Transverse colon (tissue), 4 donors: ENCODE measurements at regions not wholly inside any gene's neighbourhood (a gene's known extent, or its start where the extent isn't known, plus 50 kb on each side); places are given as distances from the start of the nearest gene placed in this dataset.

Source experiments
- EP300 ChIP-seq: sonication (generic); formaldehyde crosslinking; IDR thresholded peaks from one replicate; pipeline ENCODE4 v1.6.1; 2017; ENCODE audit warnings: antibody characterized with exemption, low read depth
- POLR2A ChIP-seq: fragments of 450-650 bp; IDR thresholded peaks from one replicate; pipeline ENCODE4 v1.6.1; 2016; ENCODE audit warnings: antibody characterized with exemption, mild to moderate bottlenecking, moderate library complexity
- POLR2AphosphoS5 ChIP-seq, 3 donors: sonication (generic); formaldehyde crosslinking; IDR thresholded peaks; one replicate each; pipeline ENCODE4 v1.6.1; 2016; ENCODE audit warnings: antibody characterized with exemption in 3 of 3
- TF ChIP-seq, protein P1 (sequence below), 5 experiments: fragments of 200-600 bp in 3 of 5; fragments of 450-650 bp in 2 of 5; sonication (generic) in 3 of 5; IDR thresholded peaks; 1 replicate in 2 of 5; 2 replicates in 3 of 5; pipeline ENCODE4 v1.5.1; 2016 to 2017; ENCODE audit warnings: antibody characterized with exemption in 5 of 5, inconsistent platforms in 3 of 5, mild to moderate bottlenecking in 2 of 5, moderate library complexity in 1 of 5

DNA sequence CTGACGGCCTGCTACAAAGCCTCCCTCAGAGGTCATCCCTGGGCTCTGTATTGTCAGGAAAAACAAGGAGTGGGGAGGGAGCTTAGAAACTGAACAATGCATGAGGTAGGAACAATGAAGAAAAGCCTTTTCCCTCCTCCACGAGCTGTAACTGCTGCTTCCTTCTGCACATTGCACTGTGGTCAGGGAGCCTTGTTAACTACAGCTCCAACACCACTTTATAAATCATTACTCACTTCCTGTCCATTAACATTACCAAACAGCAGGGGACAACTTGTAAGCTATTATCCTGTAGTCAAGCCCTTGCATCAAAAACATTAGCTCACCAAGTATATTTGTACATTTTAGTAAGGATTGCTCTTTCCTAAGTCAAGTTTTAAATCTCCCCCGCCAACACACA is 336.0 kb upstream of the NR5A2 start:
- TF ChIP-seq, protein P1, sequence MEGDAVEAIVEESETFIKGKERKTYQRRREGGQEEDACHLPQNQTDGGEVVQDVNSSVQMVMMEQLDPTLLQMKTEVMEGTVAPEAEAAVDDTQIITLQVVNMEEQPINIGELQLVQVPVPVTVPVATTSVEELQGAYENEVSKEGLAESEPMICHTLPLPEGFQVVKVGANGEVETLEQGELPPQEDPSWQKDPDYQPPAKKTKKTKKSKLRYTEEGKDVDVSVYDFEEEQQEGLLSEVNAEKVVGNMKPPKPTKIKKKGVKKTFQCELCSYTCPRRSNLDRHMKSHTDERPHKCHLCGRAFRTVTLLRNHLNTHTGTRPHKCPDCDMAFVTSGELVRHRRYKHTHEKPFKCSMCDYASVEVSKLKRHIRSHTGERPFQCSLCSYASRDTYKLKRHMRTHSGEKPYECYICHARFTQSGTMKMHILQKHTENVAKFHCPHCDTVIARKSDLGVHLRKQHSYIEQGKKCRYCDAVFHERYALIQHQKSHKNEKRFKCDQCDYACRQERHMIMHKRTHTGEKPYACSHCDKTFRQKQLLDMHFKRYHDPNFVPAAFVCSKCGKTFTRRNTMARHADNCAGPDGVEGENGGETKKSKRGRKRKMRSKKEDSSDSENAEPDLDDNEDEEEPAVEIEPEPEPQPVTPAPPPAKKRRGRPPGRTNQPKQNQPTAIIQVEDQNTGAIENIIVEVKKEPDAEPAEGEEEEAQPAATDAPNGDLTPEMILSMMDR (IDR thresholded peaks at IDR 0.05), result no peak
- TF ChIP-seq POLR2A (no peak), POLR2AphosphoS5 (IDR thresholded peaks at IDR 0.05) (no peak), EP300 (no peak)
